Endothelial cell of umbilical vein (primary cell): ENCODE measurements at regions not wholly inside any gene's neighbourhood (a gene's known extent, or its start where the extent isn't known, plus 50 kb on each side); places are given as distances from the start of the nearest gene placed in this dataset.

Experiments used
- CTCF ChIP-seq, 2 donors: IDR thresholded peaks; 1 replicate in 1 of 2; 2 replicates in 1 of 2; pipeline ENCODE4 v1.5.1; 2011; ENCODE audit warnings: low read length in 2 of 2, mild to moderate bottlenecking in 2 of 2, moderate library complexity in 2 of 2, control low read depth in 1 of 2, inconsistent platforms in 1 of 2, low read depth in 1 of 2; ENCODE audit not compliant: insufficient read depth in 1 of 2; ENCODE audit errors: extremely low read depth in 1 of 2
- EZH2 ChIP-seq: IDR thresholded peaks from 2 replicates; pipeline ENCODE4 v1.6.1; 2012; ENCODE audit warnings: borderline replicate concordance, low read depth, mild to moderate bottlenecking, moderate library complexity, low read length, inconsistent platforms; ENCODE audit not compliant: severe bottlenecking
- JUN ChIP-seq: IDR thresholded peaks from 2 replicates; pipeline ENCODE4 v1.6.1; 2011; ENCODE audit warnings: borderline replicate concordance, low read depth; ENCODE audit not compliant: insufficient read length, insufficient read depth
- MAX ChIP-seq: IDR thresholded peaks from 2 replicates; pipeline ENCODE4 v1.6.1; 2011; ENCODE audit not compliant: insufficient read depth, insufficient read length
- MYC ChIP-seq: IDR thresholded peaks from one replicate; pipeline ENCODE4 v1.6.1; 2011; ENCODE audit warnings: mild to moderate bottlenecking, low read depth, low read length
- POLR2A ChIP-seq: IDR thresholded peaks from 2 replicates; pipeline ENCODE4 v1.6.1; 2012; ENCODE audit warnings: low read depth, mild to moderate bottlenecking, control low read depth, low read length
- POLR2AphosphoS5 ChIP-seq: IDR thresholded peaks from 2 replicates; pipeline ENCODE4 v1.6.1; 2012; ENCODE audit warnings: low read depth, mild to moderate bottlenecking, control low read depth, low read length, moderate library complexity; ENCODE audit not compliant: insufficient read depth

- TF ChIP-seq CTCF (IDR thresholded peaks at IDR 0.05; ENCODE audit: extremely low read depth in 1 of 2, insufficient read depth in 1 of 2, low read depth in 1 of 2, low read length in 2 of 2) (no peak), POLR2A (no peak), POLR2AphosphoS5 (no peak), MYC (no peak), MAX (no peak), EZH2 (no peak), JUN (no peak)
These were observed 80.6 kb downstream of the MAP1LC3B2 start for GRCh38 chr12:116639765-116640164.
